Hypothalamus (tissue), 51 donors: ENCODE measurements at regions not wholly inside any gene's neighbourhood (a gene's known extent, or its start where the extent isn't known, plus 50 kb on each side); places are given as distances from the start of the nearest gene placed in this dataset.

Source experiments
- DNase-seq, 51 donors: peaks; one replicate each; lab custom pipeline; 2025; lab: John Stamatoyannopoulos, UW

DNA sequence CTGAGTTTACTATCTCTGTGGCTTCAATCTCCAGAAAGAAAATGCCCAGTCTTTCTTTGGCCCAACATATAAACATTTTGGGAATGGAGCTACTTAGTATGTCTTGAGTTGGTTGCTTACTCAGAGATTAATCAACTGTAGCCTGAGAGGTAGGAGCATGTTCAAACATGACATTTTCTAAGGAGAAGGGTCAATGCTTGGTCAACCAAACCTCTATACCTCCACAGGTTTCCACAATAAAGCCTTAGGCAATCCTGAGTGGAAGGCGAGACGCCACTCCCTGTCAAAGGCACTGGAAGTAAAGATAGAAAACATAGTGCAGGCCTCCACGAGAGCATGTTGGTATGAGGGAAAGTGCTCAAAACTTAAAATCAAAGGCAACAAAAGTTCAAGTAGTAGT is 411.4 kb downstream of the KCTD16 start:
- DNase-seq, result no peak

DNA sequence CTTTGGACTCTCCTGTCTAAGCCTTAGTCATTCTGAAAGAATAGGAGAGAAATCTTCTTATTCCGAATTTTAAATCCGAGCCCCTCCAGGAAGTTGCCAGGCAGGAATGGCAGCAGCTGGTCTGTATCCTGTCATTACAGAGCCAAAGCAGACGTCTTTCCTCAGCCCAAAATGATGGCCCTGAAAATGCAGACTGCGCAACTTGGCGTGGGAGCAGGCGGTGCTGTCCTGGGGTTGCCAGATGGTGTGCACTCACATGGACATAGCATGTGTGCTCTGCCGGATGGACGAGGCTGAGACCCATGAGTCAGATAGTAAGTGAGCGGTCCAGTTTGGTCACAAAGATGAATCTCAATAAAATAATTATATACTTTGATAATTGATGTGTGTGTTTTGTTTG is 410.4 kb downstream of the KCTD16 start:
- no peak for DNase-seq

DNA sequence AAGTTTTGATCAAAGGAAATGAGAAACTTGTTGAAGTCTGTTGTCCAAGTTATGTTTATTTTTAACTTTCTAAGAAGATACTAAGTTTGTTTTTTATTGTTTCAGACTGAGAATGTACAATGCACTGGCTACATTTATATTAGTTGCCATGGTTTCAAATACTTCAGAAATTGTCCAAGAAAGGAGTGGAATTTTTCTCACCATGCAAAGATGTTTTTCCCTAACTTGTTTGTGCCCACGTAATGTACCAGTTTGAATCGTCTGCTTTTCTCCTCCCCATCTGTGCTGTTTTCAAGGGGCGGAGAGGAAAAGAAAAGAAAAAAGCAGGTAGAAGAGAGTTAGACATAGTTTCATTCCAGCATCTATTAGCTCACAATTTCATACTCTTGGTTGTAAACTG is 407.0 kb downstream of the KCTD16 start:
- DNase-seq, result no peak

DNA sequence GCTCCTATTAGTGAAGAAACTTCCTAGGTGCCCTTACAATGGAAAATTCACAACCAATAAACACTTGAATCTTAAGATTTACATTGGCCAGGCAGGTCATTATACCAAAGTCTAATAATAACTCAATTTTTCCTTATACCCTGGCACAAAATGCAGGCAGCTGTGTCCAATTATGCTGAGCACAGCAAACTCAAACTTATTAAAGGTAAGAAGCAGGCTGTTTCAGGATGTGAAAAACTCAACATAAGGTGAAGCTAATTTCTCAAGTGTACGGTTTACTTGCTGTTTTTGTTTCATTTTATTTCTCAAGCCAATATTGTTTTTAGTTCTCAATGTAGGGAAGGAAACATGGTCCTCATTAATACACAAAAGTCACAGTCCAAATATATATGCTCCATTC is 405.1 kb downstream of the KCTD16 start:
- no peak for DNase-seq

DNA sequence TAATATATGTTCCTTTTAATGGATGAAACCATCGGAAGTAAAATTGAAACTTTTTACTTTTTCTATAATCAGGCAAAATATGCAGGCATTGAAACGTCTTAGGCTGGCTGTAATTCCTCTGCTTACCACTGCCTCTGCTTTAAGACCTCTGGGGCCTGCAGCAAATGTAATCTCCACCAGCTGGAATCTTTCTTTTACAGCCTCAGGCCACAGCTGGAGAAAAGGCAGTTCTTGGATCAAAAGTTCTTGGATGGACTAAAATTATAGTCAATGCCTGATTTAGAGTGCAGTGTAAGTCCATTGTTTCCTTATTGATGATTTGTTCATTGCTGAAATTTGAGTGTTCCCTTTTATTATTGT is 396.7 kb downstream of the KCTD16 start:
- no peak for DNase-seq

DNA sequence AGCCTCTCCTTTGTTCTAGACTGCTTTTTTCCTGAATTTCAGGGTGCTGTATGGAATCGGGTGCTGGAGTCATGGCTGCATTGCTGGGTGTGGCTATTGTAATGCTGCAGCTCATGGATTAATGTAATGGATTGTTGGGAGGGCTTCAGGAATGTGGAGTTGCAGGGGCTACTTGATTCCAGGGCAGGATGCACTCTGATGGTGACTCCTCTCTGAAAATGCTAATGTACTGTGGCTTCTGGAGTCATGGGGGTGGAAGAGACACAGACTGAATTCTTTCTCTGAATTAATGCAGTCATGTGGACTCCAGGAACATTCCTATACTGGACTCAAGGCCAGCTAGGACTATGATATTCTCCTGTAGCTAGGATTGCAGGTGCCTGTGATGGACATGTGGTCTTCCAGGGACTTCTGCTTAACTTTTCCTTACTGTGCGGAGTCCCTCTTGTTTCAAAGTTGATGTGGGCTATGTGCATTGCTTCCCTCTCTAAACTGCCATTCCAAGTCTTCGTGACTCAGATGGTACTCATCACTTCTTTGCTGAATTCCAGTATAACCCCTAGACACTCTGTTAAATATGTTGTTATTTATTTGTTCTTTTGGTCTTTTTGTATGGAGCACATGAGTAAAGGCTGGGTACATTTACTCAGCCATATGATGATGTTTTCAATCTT is 396.2 kb downstream of the KCTD16 start:
- DNase-seq, result no peak

DNA sequence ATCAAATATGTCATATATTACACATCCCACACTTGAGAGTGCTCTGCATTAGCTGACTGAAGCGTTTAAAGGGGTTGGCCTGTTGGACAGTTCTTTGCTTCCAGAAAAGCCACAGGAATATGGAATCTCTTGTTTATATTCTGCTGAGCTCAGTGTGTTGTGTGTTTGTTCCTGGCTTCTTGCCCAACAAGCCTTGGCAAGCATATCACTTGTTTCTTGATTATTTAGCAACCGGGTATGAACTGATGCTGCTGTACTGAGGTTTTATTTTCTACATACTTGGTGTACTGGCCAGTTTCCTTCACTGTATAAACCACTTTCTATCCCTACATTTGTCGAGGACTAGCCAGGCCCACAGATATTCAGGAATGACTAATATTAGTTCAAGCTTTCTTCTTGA is 378.9 kb downstream of the KCTD16 start:
- peak in 8 of 51 donors; percentile 0 to 22 (median 6) for DNase-seq

DNA sequence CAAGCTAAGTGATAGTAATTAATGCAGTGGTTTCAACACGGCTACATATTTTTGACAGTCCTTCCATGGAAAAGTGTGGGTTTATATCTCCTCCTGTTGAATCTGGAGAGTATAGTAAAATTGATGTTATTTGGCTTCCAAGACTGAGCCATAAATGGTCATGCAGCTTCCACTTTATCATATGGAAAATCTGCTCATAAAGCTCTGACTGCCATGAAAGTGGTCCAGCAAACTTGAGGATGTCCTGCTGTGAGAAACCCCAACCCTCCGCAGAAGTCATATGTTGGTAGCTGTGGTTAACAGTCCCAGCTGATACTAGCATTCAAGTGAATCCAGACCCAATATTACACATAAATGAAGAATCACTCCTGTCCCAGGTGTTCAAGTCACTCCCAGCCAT is 378.3 kb downstream of the KCTD16 start:
- DNase-seq, result no peak

DNA sequence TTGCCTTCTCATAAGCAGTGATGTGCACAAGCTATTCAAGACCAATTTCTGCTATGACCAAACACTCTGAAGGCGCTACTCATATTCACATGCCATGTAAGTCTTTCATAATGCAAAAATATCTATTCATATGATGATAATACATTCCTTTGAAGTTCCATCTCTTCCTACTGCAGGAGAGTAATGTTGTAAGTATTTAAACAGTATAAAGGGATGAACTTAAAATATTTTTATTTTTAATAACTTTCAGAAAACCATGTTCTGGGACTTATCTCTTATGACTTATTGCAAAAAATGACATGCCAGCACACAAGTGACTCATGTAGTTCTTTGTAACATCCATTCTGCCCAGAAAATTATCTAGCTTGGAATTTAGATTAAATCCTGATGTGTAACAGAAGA is 376.4 kb downstream of the KCTD16 start:
- no peak for DNase-seq

DNA sequence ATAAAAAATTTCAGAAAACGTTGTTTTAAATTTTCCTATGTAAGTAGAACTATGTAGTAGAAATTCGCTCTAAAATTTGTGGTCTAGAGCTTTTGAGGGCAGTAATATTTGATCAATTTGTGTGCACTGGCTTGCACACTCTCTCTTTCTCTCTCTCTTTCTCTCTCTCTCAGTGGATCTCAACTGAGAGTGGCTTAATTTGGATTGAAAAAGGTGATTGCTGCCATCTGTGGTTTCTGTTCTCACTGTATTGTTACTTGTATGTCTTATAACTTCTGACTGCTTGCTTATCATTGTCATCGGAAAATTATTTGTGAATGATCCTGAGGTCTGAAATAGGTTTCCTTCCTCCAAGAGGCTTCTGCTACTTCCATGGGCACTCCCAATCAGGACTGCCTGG is 368.2 kb downstream of the KCTD16 start:
- no peak for DNase-seq
